ENCODE measurements at regions not wholly inside any gene's neighbourhood (a gene's known extent, or its start where the extent isn't known, plus 50 kb on each side); places are given as distances from the start of the nearest gene placed in this dataset.
"Not testable (repeated sequence)": the region's sequence is repeated elsewhere in the genome, so short reads cannot be mapped to it uniquely, and the experiment has no call there.

GRCh38 chr1:234918961-234919761 lies 209.5 kb downstream of the TOMM20 start:
- DNase-seq (ENCODE audit: low read depth), result no peak

- no peak for DNase-seq (ENCODE audit: low read depth)
Measured at GRCh38 chr1:234918181-234918841, 210.3 kb downstream of the TOMM20 start.

GRCh38 chr1:234917495-234918180 lies 211.0 kb downstream of the TOMM20 start:
- no peak for DNase-seq (ENCODE audit: low read depth)

- no peak for DNase-seq (ENCODE audit: low read depth)
Measured at GRCh38 chr1:234916840-234917239, 211.8 kb downstream of the TOMM20 start.

GRCh38 chr1:234915924-234916675 lies 212.5 kb downstream of the TOMM20 start:
- no peak for DNase-seq (ENCODE audit: low read depth)

GRCh38 chr1:234914606-234915290 lies 213.9 kb downstream of the TOMM20 start:
- DNase-seq (ENCODE audit: low read depth), result no peak

- DNase-seq (ENCODE audit: low read depth), result no peak
Measured at GRCh38 chr1:234913771-234914170, 214.9 kb downstream of the TOMM20 start.

- DNase-seq (ENCODE audit: low read depth), result no peak
Measured at GRCh38 chr1:234913278-234913649, 215.4 kb downstream of the TOMM20 start.

- DNase-seq (ENCODE audit: low read depth), result no peak
Measured at GRCh38 chr1:234912548-234913277, 215.9 kb downstream of the TOMM20 start.

- peak; percentile 10 for DNase-seq (ENCODE audit: low read depth)
Measured at GRCh38 chr1:234911787-234912186, 216.8 kb downstream of the TOMM20 start.

- DNase-seq (ENCODE audit: low read depth), result not testable (repeated sequence)
Measured at GRCh38 chr1:234911136-234911535, 217.5 kb downstream of the TOMM20 start.

GRCh38 chr1:234909851-234910250 lies 218.8 kb downstream of the TOMM20 start:
- DNase-seq (ENCODE audit: low read depth), result no peak

GRCh38 chr1:234909307-234909810 lies 219.3 kb downstream of the TOMM20 start:
- DNase-seq (ENCODE audit: low read depth), result no peak

- no peak for DNase-seq (ENCODE audit: low read depth)
Measured at GRCh38 chr1:234908571-234908970, 220.1 kb downstream of the TOMM20 start.

- DNase-seq (ENCODE audit: low read depth), result no peak
Measured at GRCh38 chr1:234907940-234908405, 220.7 kb downstream of the TOMM20 start.

- DNase-seq (ENCODE audit: low read depth), result no peak
Measured at GRCh38 chr1:234907208-234907939, 221.3 kb downstream of the TOMM20 start.

- DNase-seq (ENCODE audit: low read depth), result no peak
Measured at GRCh38 chr1:234906654-234907053, 222.0 kb downstream of the TOMM20 start.

- DNase-seq (ENCODE audit: low read depth), result no peak
Measured at GRCh38 chr1:234902774-234903547, 225.7 kb downstream of the TOMM20 start.

- DNase-seq (ENCODE audit: low read depth), result no peak
Measured at GRCh38 chr1:234901491-234902049, 227.1 kb downstream of the TOMM20 start.

All from activated T-helper 1 cell treated with Interleukin-2 at 50 U/mL for 16 hours (primary cell).